ENCODE measurements at regions not wholly inside any gene's neighbourhood (a gene's known extent, or its start where the extent isn't known, plus 50 kb on each side); places are given as distances from the start of the nearest gene placed in this dataset.

GRCh38 chr17:73958453-73958852 lies 245.0 kb upstream of the RPL38 start:
- DNase-seq (no peak), ATAC-seq (no peak)
- Histone ChIP-seq H3K27ac (ENCODE audit: low read length) (no peak overlapping the region), H3F3A (ENCODE audit: low read length, unreplicated experiment) (no peaks in the 10 kb centered on the region), H3K4me2 (ENCODE audit: low read length) (no peak overlapping the region), H3K9ac (ENCODE audit: low read length) (no peak overlapping the region), H4K20me1 (ENCODE audit: low read length) (no peaks in the 10 kb centered on the region), H3K79me2 (ENCODE audit: low read length) (no peaks in the 10 kb centered on the region), H2AFZ (ENCODE audit: low read length) (no peak overlapping the region), H3K9me2 (replicated peaks; ENCODE audit: low read length) (no peaks in the 10 kb centered on the region), H3K9me3 (ENCODE audit: low read length) (no peaks in the 10 kb centered on the region), H3K4me1 (ENCODE audit: insufficient read depth, low read length) (no peaks in the 10 kb centered on the region), H3K36me3 (ENCODE audit: low read depth, low read length) (no peaks in the 10 kb centered on the region), H3K4me3 (ENCODE audit: low read length) (no peak overlapping the region), H3K27me3 (ENCODE audit: low read length) (peaks cover 26% of the 10 kb centered on the region)
- ChIA-PET CTCF (no interaction called here), POLR2A (ENCODE audit: unreplicated experiment) (no interaction called here)
- no TSS peak for BruUV-seq (replicated peaks)
- intact Hi-C loops (cut with micrococcal nuclease): no loop called here
- TF ChIP-seq CTCF (conservative IDR thresholded peaks at IDR 0.05; ENCODE audit: low read depth, low read length): no peak
- TF ChIP-seq EZH2phosphoT487 (IDR thresholded peaks at IDR 0.05; ENCODE audit: borderline replicate concordance, low read length): no peak
- no peak for TF ChIP-seq EZH2 (IDR thresholded peaks at IDR 0.05; ENCODE audit: low read length, unreplicated experiment)

GRCh38 chr17:73960469-73960868 lies 243.0 kb upstream of the RPL38 start:
- no peak for TF ChIP-seq CTCF (conservative IDR thresholded peaks at IDR 0.05; ENCODE audit: low read depth, low read length)
- TF ChIP-seq EZH2phosphoT487 (IDR thresholded peaks at IDR 0.05; ENCODE audit: borderline replicate concordance, low read length): no peak
- no peak for TF ChIP-seq EZH2 (IDR thresholded peaks at IDR 0.05; ENCODE audit: low read length, unreplicated experiment)
- ChIA-PET POLR2A (ENCODE audit: unreplicated experiment) (no interaction called here), CTCF (no interaction called here)
- Histone ChIP-seq H3K79me2 (ENCODE audit: low read length) (no peaks in the 10 kb centered on the region), H3K4me1 (ENCODE audit: insufficient read depth, low read length) (no peaks in the 10 kb centered on the region), H3K9me3 (ENCODE audit: low read length) (peaks cover 10% of the 10 kb centered on the region; the same call in 1 of the 2 replicates), H3K36me3 (ENCODE audit: low read depth, low read length) (no peaks in the 10 kb centered on the region), H3K4me3 (ENCODE audit: low read length) (no peak overlapping the region), H3K9ac (ENCODE audit: low read length) (no peak overlapping the region), H2AFZ (ENCODE audit: low read length) (no peak overlapping the region), H3K9me2 (replicated peaks; ENCODE audit: low read length) (no peaks in the 10 kb centered on the region), H3K4me2 (ENCODE audit: low read length) (no peak overlapping the region), H3K27me3 (ENCODE audit: low read length) (peaks cover 26% of the 10 kb centered on the region), H3K27ac (ENCODE audit: low read length) (no peak overlapping the region), H3F3A (ENCODE audit: low read length, unreplicated experiment) (no peaks in the 10 kb centered on the region), H4K20me1 (ENCODE audit: low read length) (no peaks in the 10 kb centered on the region)
- DNase-seq (no peak), ATAC-seq (no peak)
- intact Hi-C loops (cut with micrococcal nuclease): no loop called here
- no TSS peak for BruUV-seq (replicated peaks)

DNA sequence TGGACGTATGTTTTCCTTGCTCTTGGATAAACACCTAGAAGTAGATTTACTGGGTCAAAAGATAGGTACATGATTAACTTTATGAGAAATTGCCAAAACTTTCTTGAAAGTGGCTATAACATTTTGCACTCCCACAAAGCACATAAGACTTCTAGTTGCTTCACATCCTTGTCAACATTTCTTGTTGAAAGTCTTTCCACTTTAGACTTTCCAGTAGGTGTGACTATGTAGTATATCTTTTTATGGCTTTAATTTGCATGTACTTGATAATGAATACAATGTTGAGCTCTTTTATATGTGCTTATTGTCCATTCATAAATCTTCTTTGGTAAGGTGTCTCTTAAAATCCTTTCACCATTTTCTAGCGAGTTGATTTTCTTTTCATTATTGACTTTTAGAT lies 241.2 kb upstream of the RPL38 start:
- no peak overlapping the region for H3K4me3 ChIP-seq (ENCODE audit: low read length)
- ChIA-PET CTCF (no interaction called here), POLR2A (ENCODE audit: unreplicated experiment) (no interaction called here)
- H3K27ac ChIP-seq (ENCODE audit: low read length): no peak overlapping the region
- H3K27me3 ChIP-seq (ENCODE audit: low read length): peaks cover 30% of the 10 kb centered on the region
- TF ChIP-seq EZH2phosphoT487 (IDR thresholded peaks at IDR 0.05; ENCODE audit: borderline replicate concordance, low read length): no peak
- TF ChIP-seq EZH2 (IDR thresholded peaks at IDR 0.05; ENCODE audit: low read length, unreplicated experiment): no peak
- TF ChIP-seq CTCF (conservative IDR thresholded peaks at IDR 0.05; ENCODE audit: low read depth, low read length): no peak
- H3F3A ChIP-seq (ENCODE audit: low read length, unreplicated experiment): no peaks in the 10 kb centered on the region
- H3K9ac ChIP-seq (ENCODE audit: low read length): no peak overlapping the region
- no peak overlapping the region for H2AFZ ChIP-seq (ENCODE audit: low read length)
- no TSS peak for BruUV-seq (replicated peaks)
- H3K36me3 ChIP-seq (ENCODE audit: low read depth, low read length): no peaks in the 10 kb centered on the region
- no peaks in the 10 kb centered on the region for H4K20me1 ChIP-seq (ENCODE audit: low read length)
- H3K4me1 ChIP-seq (ENCODE audit: insufficient read depth, low read length): no peaks in the 10 kb centered on the region
- H3K9me3 ChIP-seq (ENCODE audit: low read length): peaks cover 10% of the 10 kb centered on the region; the same call in 1 of the 2 replicates
- intact Hi-C loops (cut with micrococcal nuclease): no loop called here
- no peaks in the 10 kb centered on the region for H3K79me2 ChIP-seq (ENCODE audit: low read length)
- no peaks in the 10 kb centered on the region for H3K9me2 ChIP-seq (replicated peaks; ENCODE audit: low read length)
- no peak overlapping the region for H3K4me2 ChIP-seq (ENCODE audit: low read length)
- no peak for ATAC-seq
- no peak for DNase-seq

Data from PC-3 (cell line).